SU-DHL-6 (cell line): ENCODE measurements at regions not wholly inside any gene's neighbourhood (a gene's known extent, or its start where the extent isn't known, plus 50 kb on each side); places are given as distances from the start of the nearest gene placed in this dataset.

Experiments used
- CTCF ChIP-seq: fragments of 200-600 bp; sonication (generic); IDR thresholded peaks from one replicate; pipeline ENCODE4 v1.5.1; 2017; ENCODE audit warnings: antibody characterized with exemption, mild to moderate bottlenecking, low read length, moderate library complexity; ENCODE audit not compliant: insufficient read depth, poor library complexity, severe bottlenecking
- EZH2phosphoT487 ChIP-seq: fragments of 200-600 bp; sonication (generic), shearing (Covaris generic); conservative IDR thresholded peaks from 2 replicates; pipeline ENCODE4 v1.6.1; 2018; ENCODE audit warnings: mild to moderate bottlenecking, antibody characterized with exemption, low read length, moderate library complexity, mixed read lengths

- TF ChIP-seq CTCF (no peak), EZH2phosphoT487 (no peak)
Observed at GRCh38 chr5:30042677-30043076, 1150.8 kb upstream of the CDH6 start.
